Adrenal gland (tissue), 5 donors: ENCODE measurements at regions not wholly inside any gene's neighbourhood (a gene's known extent, or its start where the extent isn't known, plus 50 kb on each side); places are given as distances from the start of the nearest gene placed in this dataset.

ENCODE experiments used
- CTCF ChIP-seq, 6 experiments: fragments of 450-650 bp in 4 of 6; fragments of 200-600 bp in 2 of 6; sonication (generic) in 1 of 6; IDR thresholded peaks; 1 replicate in 5 of 6; 2 replicates in 1 of 6; pipeline versions ENCODE4 v1.5.1 to v1.8.0; 2016 to 2021; ENCODE audit warnings: antibody characterized with exemption in 6 of 6, mild to moderate bottlenecking in 2 of 6, moderate library complexity in 1 of 6
- POLR2A ChIP-seq, 2 donors: fragments of 450-650 bp; IDR thresholded peaks; one replicate each; pipeline ENCODE4 v1.6.1; 2017; ENCODE audit warnings: antibody characterized with exemption in 2 of 2, mild to moderate bottlenecking in 2 of 2, moderate library complexity in 1 of 2
- donor health status: DM: no; HTN: no; CAD: no.

GRCh38 chr4:159594576-159594975, 491.7 kb downstream of the RAPGEF2 start:
- TF ChIP-seq CTCF (IDR thresholded peaks at IDR 0.05) (no peak), POLR2A (IDR thresholded peaks at IDR 0.05) (no peak)
